Mucosa of rectum (tissue), 2 donors: ENCODE measurements at regions not wholly inside any gene's neighbourhood (a gene's known extent, or its start where the extent isn't known, plus 50 kb on each side); places are given as distances from the start of the nearest gene placed in this dataset.

ENCODE experiments used
- H3K27ac ChIP-seq, 2 donors: one replicate each; pipeline ENCODE4 v1.7.0; 2013; ENCODE audit warnings: inconsistent platforms in 2 of 2, low read depth in 2 of 2, low read length in 2 of 2
- H3K27me3 ChIP-seq, 2 donors: one replicate each; pipeline ENCODE4 v1.7.0; 2013; ENCODE audit warnings: low read length in 2 of 2; ENCODE audit not compliant: control insufficient read depth in 2 of 2, insufficient read depth in 2 of 2
- H3K36me3 ChIP-seq, 2 donors: one replicate each; pipeline ENCODE4 v1.7.0; 2013; ENCODE audit warnings: low read length in 2 of 2; ENCODE audit not compliant: control insufficient read depth in 2 of 2, insufficient read depth in 2 of 2
- H3K4me1 ChIP-seq, 2 donors: one replicate each; pipeline ENCODE4 v1.7.0; 2013; ENCODE audit warnings: low read length in 2 of 2, mild to moderate bottlenecking in 1 of 2; ENCODE audit not compliant: control insufficient read depth in 2 of 2, insufficient read depth in 2 of 2
- H3K4me3 ChIP-seq, 2 donors: one replicate each; pipeline ENCODE4 v1.7.0; 2013; ENCODE audit warnings: low read length in 2 of 2
- H3K9ac ChIP-seq, 2 donors: one replicate each; pipeline ENCODE4 v1.7.0; 2013; ENCODE audit warnings: low read length in 2 of 2, low read depth in 1 of 2, mild to moderate bottlenecking in 1 of 2
- H3K9me3 ChIP-seq, 2 donors: one replicate each; pipeline ENCODE4 v1.7.0; 2013; ENCODE audit warnings: low read length in 2 of 2; ENCODE audit not compliant: control insufficient read depth in 2 of 2
- donor health status: healthy.
- donor health status: Normal muscosa, but diverticular disease.

DNA sequence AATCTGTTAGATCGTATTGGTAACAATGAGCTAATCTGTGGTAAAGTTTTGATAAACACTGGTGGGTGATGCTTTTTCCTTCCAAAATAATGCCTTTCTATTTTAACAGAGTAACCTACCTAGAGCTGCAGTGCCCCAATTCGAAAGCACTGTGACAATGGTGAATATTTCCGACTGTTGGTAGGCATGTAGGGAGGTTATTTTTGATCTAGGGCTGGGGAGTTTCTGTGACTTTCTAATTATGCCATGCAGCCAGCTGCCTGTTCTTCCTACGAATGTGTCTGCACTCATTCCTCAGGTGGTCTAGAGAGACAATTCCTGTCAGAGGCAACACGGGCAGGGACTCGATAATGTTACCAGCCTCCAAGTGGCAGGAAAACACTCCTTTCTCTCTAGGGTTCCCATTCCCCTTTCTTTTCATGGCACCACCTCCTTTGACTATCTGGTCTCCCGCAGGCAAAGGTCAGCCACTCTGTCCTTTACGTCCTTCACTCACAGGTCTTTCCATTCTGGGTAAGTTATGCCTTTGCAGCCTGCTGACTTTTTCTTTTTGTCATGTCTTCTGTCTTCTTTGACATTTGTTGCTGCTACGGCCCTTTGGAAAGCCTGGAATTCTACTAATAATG, 167.2 kb upstream of the MGAT5 start:
- Histone ChIP-seq H3K27me3 (no peaks in the 10 kb centered on the region), H3K9me3 (no peaks in the 10 kb centered on the region), H3K4me1 (no peaks in the 10 kb centered on the region), H3K9ac (no peak overlapping the region), H3K27ac (no peak overlapping the region), H3K36me3 (no peaks in the 10 kb centered on the region), H3K4me3 (no peak overlapping the region)

DNA sequence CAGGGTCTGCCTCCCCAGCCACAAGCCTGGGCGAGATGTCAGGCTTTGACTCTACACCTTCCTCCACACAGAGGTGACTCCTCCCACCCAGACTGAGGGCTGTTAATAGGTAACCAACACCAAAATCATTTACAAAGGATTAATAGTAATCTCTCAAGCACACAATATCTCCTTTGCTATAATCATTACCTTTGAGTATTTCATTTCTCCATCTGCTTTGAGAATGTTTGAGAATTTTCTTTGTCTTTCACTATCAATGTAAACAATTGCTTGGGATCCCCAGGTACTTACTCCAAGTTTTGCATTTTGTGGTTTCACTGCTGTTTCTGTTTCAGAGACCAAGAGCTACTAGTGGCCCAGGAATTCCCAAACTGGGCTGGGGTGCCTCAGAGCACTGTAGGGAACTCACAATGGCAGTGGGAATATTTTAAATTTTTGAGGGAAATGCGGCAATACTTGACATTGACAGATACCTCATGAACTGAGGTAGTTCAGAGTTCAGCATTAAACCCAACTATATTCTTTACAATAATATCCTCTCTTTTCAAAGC, 166.4 kb upstream of the MGAT5 start:
- no peak overlapping the region for H3K9ac ChIP-seq
- H3K36me3 ChIP-seq, result no peaks in the 10 kb centered on the region
- no peak overlapping the region for H3K4me3 ChIP-seq
- no peaks in the 10 kb centered on the region for H3K4me1 ChIP-seq
- no peaks in the 10 kb centered on the region for H3K9me3 ChIP-seq
- no peaks in the 10 kb centered on the region for H3K27me3 ChIP-seq
- no peak overlapping the region for H3K27ac ChIP-seq

DNA sequence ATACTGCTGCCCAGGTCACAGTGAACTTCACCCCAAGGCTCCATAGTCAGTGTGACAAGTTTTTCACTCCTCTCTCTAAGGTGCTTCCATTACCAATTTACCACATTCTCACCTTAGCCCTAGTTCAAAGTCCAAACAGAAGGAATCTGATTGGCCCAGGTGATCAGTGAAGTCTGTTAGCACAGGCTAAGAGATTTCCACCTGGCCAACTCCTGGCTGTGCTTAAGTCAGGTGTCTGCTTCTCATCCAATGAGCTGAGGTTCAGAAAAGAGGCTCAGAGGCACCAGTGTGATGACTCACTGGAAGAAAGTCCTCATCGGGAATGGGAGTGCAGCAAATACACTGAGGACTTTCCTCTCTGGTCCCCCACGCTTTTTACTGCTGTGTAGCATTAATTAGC, 164.4 kb upstream of the MGAT5 start:
- no peak overlapping the region for H3K4me3 ChIP-seq
- no peaks in the 10 kb centered on the region for H3K9me3 ChIP-seq
- H3K27me3 ChIP-seq, result no peaks in the 10 kb centered on the region
- H3K27ac ChIP-seq, result no peak overlapping the region
- no peak overlapping the region for H3K9ac ChIP-seq
- H3K4me1 ChIP-seq, result no peaks in the 10 kb centered on the region
- H3K36me3 ChIP-seq, result no peaks in the 10 kb centered on the region

DNA sequence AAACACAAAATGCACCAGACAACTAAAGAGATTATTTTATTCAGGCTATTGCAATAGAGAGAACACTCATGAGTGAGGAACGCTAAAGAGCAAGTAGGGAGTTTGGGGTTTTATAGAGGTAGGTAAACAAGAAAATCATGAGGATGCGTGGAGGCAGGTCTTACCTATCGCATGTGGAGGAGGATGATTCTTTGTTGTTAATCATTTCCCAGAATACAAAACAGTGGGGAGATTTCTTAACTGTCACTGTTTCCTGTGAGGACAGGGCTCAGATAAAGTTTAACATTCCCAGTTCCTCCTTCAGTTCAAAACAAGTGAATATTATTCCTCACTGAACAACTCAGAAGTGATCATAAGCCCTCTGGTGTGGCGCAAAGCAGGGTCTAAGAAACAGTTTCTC, 156.1 kb upstream of the MGAT5 start:
- H3K9ac ChIP-seq, result no peak overlapping the region
- no peak overlapping the region for H3K27ac ChIP-seq
- no peaks in the 10 kb centered on the region for H3K4me1 ChIP-seq
- no peak overlapping the region for H3K4me3 ChIP-seq
- H3K27me3 ChIP-seq, result no peaks in the 10 kb centered on the region
- no peaks in the 10 kb centered on the region for H3K9me3 ChIP-seq
- no peaks in the 10 kb centered on the region for H3K36me3 ChIP-seq

DNA sequence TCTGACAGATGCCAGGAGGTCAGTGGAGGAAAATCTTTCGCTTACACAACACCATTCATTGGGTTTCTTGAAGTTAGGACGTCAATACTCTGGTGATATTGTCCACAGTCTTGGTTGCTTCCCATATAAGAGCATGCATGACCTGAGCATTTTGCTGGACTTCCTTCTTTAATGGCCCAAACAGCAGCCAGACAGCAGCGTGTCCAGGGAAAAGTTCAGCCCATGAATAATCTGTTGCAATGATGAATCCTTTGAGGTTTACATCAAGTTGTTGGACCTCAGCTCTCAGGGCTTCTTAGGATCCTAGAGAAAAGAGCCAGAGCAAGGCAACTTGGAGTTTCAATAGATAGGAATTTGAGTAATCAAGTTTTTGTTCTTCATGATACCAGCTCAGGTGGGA, 155.6 kb upstream of the MGAT5 start:
- Histone ChIP-seq H3K36me3 (no peaks in the 10 kb centered on the region), H3K9ac (no peak overlapping the region), H3K9me3 (no peaks in the 10 kb centered on the region), H3K27ac (no peak overlapping the region), H3K4me1 (no peaks in the 10 kb centered on the region), H3K4me3 (no peak overlapping the region), H3K27me3 (no peaks in the 10 kb centered on the region)

DNA sequence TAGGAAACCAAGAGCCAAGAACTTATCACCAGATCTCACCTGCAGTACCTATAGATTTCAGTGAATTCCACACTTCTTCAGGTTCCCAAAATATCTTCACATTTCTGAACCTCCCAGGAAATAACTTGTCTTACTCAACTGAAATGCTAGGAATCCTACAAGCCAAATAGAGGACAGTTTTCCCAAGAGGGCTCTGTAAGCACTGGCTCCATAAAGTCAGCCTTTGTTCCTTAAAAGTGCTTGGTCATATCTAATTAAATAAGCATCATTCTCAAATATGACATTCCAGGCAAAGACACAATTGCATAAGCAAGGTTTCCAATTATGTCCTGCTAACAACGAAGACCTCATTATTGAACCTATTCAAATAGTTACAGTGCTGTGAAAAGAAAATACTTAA, 154.6 kb upstream of the MGAT5 start:
- Histone ChIP-seq H3K9ac (no peak overlapping the region), H3K4me1 (no peaks in the 10 kb centered on the region), H3K4me3 (no peak overlapping the region), H3K36me3 (no peaks in the 10 kb centered on the region), H3K9me3 (no peaks in the 10 kb centered on the region), H3K27ac (no peak overlapping the region), H3K27me3 (no peaks in the 10 kb centered on the region)

DNA sequence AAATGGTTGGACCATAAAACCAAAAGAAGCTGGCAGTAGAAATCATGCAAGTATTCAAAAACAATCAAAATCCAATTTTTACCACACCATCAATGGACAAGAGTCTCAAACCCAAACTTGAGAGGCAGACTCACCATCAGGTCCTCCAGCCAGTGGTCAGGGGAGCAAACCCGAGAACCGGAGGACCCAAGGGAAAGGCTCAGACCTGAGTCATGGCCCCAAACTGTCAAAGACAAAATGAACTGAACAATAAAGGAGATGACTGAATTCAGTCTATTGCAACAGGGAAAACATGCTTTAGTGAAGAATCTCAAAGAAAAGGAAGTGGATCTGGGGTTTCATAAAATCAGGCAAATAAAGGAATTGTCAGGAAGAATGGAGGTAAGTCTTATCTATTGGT, 150.7 kb upstream of the MGAT5 start:
- Histone ChIP-seq H3K27ac (no peak overlapping the region), H3K4me3 (no peak overlapping the region), H3K9ac (no peak overlapping the region), H3K27me3 (no peaks in the 10 kb centered on the region), H3K4me1 (no peaks in the 10 kb centered on the region), H3K36me3 (no peaks in the 10 kb centered on the region), H3K9me3 (no peaks in the 10 kb centered on the region)

DNA sequence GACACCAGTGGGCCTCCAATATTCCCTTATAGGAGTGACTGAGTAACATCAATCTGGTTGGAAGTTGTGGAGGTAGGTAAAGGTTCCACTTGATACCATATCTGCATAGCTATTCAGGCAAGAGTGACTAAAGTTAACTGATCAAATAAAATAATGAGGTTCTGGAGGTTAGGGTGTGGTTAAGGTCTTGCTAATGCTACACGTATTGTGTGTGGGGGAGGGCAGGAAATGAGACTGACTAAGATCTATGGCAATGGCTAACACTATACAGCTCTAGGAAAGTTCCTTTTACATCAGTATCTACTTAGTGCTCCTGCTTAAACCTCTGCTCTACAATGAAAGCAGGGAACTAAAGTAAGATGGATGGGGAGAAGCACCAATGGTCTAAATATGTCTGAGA, 149.1 kb upstream of the MGAT5 start:
- Histone ChIP-seq H3K4me3 (no peak overlapping the region), H3K4me1 (no peaks in the 10 kb centered on the region), H3K27me3 (no peaks in the 10 kb centered on the region), H3K9me3 (no peaks in the 10 kb centered on the region), H3K27ac (no peak overlapping the region), H3K36me3 (no peaks in the 10 kb centered on the region), H3K9ac (no peak overlapping the region)

DNA sequence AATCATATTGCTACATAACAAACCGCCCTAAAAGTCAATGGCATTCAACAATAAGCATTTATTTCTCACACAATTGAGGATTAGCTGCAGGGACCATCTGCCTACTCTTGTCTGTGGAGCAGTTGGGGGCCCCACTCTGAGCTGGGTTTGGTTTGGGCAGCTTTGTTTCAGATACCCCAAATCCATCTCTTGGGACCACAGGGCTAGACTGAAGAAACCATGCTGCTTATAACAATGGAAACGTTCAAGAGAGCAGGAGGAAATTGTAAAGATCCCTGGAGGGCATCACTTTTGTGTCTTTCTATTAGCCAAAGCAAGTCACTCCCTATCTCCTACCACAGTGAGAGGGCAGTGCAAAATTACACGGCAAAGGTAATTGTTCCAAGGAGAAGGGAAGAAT, 146.5 kb upstream of the MGAT5 start:
- Histone ChIP-seq H3K9ac (no peak overlapping the region), H3K4me1 (no peaks in the 10 kb centered on the region), H3K36me3 (no peaks in the 10 kb centered on the region), H3K4me3 (no peak overlapping the region), H3K9me3 (no peaks in the 10 kb centered on the region), H3K27me3 (no peaks in the 10 kb centered on the region), H3K27ac (no peak overlapping the region)

DNA sequence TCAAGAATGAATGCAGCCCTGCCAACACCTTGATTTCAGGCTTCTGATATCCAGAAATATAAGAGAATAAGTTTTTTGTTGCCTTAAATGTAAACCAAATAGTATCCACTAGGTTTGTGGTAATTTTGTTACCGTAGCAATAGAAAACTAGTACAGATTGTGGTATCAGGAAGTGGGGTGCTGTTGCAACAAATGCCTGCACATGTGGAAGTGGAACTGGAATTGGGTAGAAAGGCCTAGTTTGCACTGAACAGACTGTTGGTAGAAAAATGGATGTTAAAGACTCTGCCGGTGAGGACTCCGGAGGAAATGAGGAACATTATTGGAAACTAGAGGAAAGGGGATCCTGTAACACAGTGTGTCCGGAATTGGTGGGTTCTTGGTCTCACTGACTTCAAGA, 145.8 kb upstream of the MGAT5 start:
- Histone ChIP-seq H3K27me3 (no peaks in the 10 kb centered on the region), H3K36me3 (no peaks in the 10 kb centered on the region), H3K4me1 (no peaks in the 10 kb centered on the region), H3K4me3 (no peak overlapping the region), H3K9me3 (no peaks in the 10 kb centered on the region), H3K27ac (no peak overlapping the region), H3K9ac (no peak overlapping the region)

DNA sequence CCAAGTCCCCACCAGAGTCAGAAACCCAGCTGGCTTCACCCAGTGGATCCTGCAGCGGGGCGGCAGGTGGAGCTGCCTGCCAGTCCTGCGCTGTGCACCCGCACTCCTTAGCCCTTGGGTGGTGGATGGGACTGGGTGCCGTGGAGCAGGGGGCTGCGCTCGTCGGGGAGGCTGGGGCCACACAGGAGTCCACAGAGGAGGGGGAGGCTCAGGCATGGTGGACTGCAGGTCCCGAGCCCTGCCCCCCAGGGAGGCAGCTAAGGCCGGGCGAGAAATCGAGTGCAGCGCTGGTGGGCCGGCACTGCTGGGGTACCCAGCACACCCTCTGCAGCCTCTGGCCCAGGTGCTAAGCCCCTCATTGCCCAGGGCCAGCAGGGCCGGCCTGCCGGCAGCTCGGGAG, 144.6 kb upstream of the MGAT5 start:
- no peak overlapping the region for H3K9ac ChIP-seq
- H3K9me3 ChIP-seq, result no peaks in the 10 kb centered on the region
- H3K27ac ChIP-seq, result no peak overlapping the region
- no peak overlapping the region for H3K4me3 ChIP-seq
- H3K4me1 ChIP-seq, result no peaks in the 10 kb centered on the region
- H3K36me3 ChIP-seq, result no peaks in the 10 kb centered on the region
- no peaks in the 10 kb centered on the region for H3K27me3 ChIP-seq
